ENCODE measurements at regions not wholly inside any gene's neighbourhood (a gene's known extent, or its start where the extent isn't known, plus 50 kb on each side); places are given as distances from the start of the nearest gene placed in this dataset.

- Mint-ChIP-seq H3K9me3 (ENCODE audit: unreplicated experiment) (no peaks in the 10 kb centered on the region), H3K4me3 (ENCODE audit: unreplicated experiment) (no peak overlapping the region), H3K27me3 (ENCODE audit: unreplicated experiment) (no peaks in the 10 kb centered on the region), H3K36me3 (ENCODE audit: low read depth, unreplicated experiment) (no peaks in the 10 kb centered on the region), H3K4me1 (ENCODE audit: unreplicated experiment) (no peaks in the 10 kb centered on the region), H3K27ac (ENCODE audit: unreplicated experiment) (no peak overlapping the region)
- DNase-seq (ENCODE audit: low spot score), result no peak
- TF ChIP-seq, protein P1, sequence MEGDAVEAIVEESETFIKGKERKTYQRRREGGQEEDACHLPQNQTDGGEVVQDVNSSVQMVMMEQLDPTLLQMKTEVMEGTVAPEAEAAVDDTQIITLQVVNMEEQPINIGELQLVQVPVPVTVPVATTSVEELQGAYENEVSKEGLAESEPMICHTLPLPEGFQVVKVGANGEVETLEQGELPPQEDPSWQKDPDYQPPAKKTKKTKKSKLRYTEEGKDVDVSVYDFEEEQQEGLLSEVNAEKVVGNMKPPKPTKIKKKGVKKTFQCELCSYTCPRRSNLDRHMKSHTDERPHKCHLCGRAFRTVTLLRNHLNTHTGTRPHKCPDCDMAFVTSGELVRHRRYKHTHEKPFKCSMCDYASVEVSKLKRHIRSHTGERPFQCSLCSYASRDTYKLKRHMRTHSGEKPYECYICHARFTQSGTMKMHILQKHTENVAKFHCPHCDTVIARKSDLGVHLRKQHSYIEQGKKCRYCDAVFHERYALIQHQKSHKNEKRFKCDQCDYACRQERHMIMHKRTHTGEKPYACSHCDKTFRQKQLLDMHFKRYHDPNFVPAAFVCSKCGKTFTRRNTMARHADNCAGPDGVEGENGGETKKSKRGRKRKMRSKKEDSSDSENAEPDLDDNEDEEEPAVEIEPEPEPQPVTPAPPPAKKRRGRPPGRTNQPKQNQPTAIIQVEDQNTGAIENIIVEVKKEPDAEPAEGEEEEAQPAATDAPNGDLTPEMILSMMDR (IDR thresholded peaks at IDR 0.05; ENCODE audit: unreplicated experiment), result no peak
Measured at GRCh38 chr9:2286825-2287455, 271.8 kb downstream of the SMARCA2 start.

GRCh38 chr9:2288309-2288708 is 273.2 kb downstream of the SMARCA2 start:
- Mint-ChIP-seq H3K27me3 (ENCODE audit: unreplicated experiment) (no peaks in the 10 kb centered on the region), H3K4me1 (ENCODE audit: unreplicated experiment) (peaks cover 2% of the 10 kb centered on the region), H3K4me3 (ENCODE audit: unreplicated experiment) (no peak overlapping the region), H3K9me3 (ENCODE audit: unreplicated experiment) (no peaks in the 10 kb centered on the region), H3K27ac (ENCODE audit: unreplicated experiment) (no peak overlapping the region), H3K36me3 (ENCODE audit: low read depth, unreplicated experiment) (no peaks in the 10 kb centered on the region)
- TF ChIP-seq, protein P1 (IDR thresholded peaks at IDR 0.05; ENCODE audit: unreplicated experiment), result no peak
- DNase-seq (ENCODE audit: low spot score), result no peak

GRCh38 chr9:2289263-2289662 is 274.1 kb downstream of the SMARCA2 start:
- Mint-ChIP-seq H3K4me1 (ENCODE audit: unreplicated experiment) (peaks cover 2% of the 10 kb centered on the region), H3K36me3 (ENCODE audit: low read depth, unreplicated experiment) (no peaks in the 10 kb centered on the region), H3K27ac (ENCODE audit: unreplicated experiment) (no peak overlapping the region), H3K4me3 (ENCODE audit: unreplicated experiment) (no peak overlapping the region), H3K27me3 (ENCODE audit: unreplicated experiment) (no peaks in the 10 kb centered on the region), H3K9me3 (ENCODE audit: unreplicated experiment) (no peaks in the 10 kb centered on the region)
- no peak for DNase-seq (ENCODE audit: low spot score)
- TF ChIP-seq, protein P1 (IDR thresholded peaks at IDR 0.05; ENCODE audit: unreplicated experiment), result no peak

- H3K36me3 Mint-ChIP-seq (ENCODE audit: low read depth, unreplicated experiment), result no peaks in the 10 kb centered on the region
- TF ChIP-seq, protein P1 (IDR thresholded peaks at IDR 0.05; ENCODE audit: unreplicated experiment), result no peak
- no peaks in the 10 kb centered on the region for H3K27me3 Mint-ChIP-seq (ENCODE audit: unreplicated experiment)
- no peak overlapping the region for H3K4me3 Mint-ChIP-seq (ENCODE audit: unreplicated experiment)
- H3K4me1 Mint-ChIP-seq (ENCODE audit: unreplicated experiment), result peaks cover 2% of the 10 kb centered on the region
- DNase-seq (ENCODE audit: low spot score), result no peak
- H3K9me3 Mint-ChIP-seq (ENCODE audit: unreplicated experiment), result no peaks in the 10 kb centered on the region
- no peak overlapping the region for H3K27ac Mint-ChIP-seq (ENCODE audit: unreplicated experiment)
Measured at GRCh38 chr9:2290382-2290781, 275.2 kb downstream of the SMARCA2 start.

DNA sequence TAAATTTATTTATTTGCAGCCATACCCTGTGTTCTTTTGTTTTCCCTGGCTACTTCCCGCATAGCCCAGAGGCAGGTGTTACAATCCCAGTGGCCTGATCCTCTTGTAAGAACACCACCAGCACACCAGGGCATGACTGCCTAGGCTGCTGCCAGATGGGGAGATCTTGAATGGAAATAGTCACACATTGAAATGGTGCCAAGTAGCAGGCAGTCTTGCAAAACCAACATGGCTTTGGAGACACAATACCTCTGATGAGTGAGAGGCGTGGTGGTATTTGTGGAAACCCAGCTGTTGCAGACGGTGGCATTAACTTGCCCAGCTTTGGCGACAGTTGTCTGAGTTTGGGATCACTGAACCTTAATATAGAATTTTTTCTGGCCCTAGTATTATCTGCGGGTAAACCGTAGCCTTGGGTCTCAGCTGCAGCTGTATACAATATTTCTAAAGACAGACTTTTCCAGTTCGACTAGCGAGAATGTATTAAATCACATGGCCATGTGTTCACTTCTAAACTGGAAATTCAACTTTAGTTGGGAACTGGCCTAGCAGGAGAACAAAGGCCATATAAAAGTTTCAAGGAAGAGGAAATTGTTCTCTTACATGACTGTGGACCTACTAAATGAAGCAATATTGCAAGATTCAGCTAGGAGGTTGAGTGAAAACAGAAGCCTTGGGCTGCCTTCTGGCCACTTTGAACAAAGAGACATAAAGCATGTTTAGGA is 277.0 kb downstream of the SMARCA2 start:
- no peaks in the 10 kb centered on the region for H3K36me3 Mint-ChIP-seq (ENCODE audit: low read depth, unreplicated experiment)
- DNase-seq (ENCODE audit: low spot score), result no peak

More for the DNA sequence above, 277.0 kb downstream of the SMARCA2 start:
- peaks cover 4% of the 10 kb centered on the region for H3K9me3 Mint-ChIP-seq (ENCODE audit: unreplicated experiment)
- no peaks in the 10 kb centered on the region for H3K27me3 Mint-ChIP-seq (ENCODE audit: unreplicated experiment)
- H3K4me1 Mint-ChIP-seq (ENCODE audit: unreplicated experiment), result peaks cover 2% of the 10 kb centered on the region
- H3K4me3 Mint-ChIP-seq (ENCODE audit: unreplicated experiment), result no peak overlapping the region
- TF ChIP-seq, protein P1 (IDR thresholded peaks at IDR 0.05; ENCODE audit: unreplicated experiment), result no peak
- H3K27ac Mint-ChIP-seq (ENCODE audit: unreplicated experiment), result no peak overlapping the region

Measured in endothelial cell (in vitro differentiated cells).